Urinary bladder (tissue), 3 donors: ENCODE measurements at regions not wholly inside any gene's neighbourhood (a gene's known extent, or its start where the extent isn't known, plus 50 kb on each side); places are given as distances from the start of the nearest gene placed in this dataset.

Source experiments
- DNase-seq: peaks from one replicate; pipeline ENCODE4 v3.0.0-alpha.2; 2015; ENCODE audit errors: extremely low spot score
- H3K27ac ChIP-seq: one replicate; pipeline ENCODE4 v1.5.1; 2013; ENCODE audit warnings: low read depth, mild to moderate bottlenecking, moderate library complexity
- H3K36me3 ChIP-seq: one replicate; pipeline ENCODE4 v1.6.1; 2013; ENCODE audit warnings: mild to moderate bottlenecking, moderate library complexity; ENCODE audit not compliant: insufficient read depth
- H3K4me1 ChIP-seq: one replicate; pipeline ENCODE4 v1.6.1; 2013; ENCODE audit warnings: mild to moderate bottlenecking, moderate library complexity; ENCODE audit not compliant: insufficient read depth
- H3K4me3 ChIP-seq: one replicate; pipeline ENCODE4 v1.5.1; 2013; ENCODE audit warnings: low read depth, low read length
- WGBS: extraction: QIAGEN DNeasy Blood & Tissue Kit; methylation state at CpG from one replicate; pipeline ENCODE4 v1.1.7; 2013; 5-methylcytosine and 5-hydroxymethylcytosine counted together
- donor health status: healthy with polysubstance abuse.
- donor health status: healthy.

- H3K27ac ChIP-seq = no peak overlapping the region
Observed at GRCh38 chr13:59533561-59534555, 629.9 kb downstream of the DIAPH3 start.

DNA sequence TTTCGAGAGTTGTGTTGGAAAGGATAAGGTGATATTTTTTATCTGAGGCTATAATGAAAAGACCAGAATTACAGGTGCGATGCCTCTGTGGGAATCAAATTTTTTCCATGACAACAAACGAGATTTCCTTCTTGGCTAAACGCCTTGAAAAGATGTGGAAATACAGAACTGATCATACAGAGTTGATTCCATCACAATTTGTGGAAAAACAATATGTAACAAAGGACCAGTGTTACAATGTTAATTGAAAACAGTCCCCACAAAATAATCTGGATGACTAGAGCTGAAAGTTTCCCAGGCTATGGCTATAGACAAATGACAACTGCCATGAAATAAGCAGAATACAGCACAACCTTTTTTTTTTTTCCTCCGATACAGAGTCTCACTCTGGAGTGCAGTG lies 628.9 kb downstream of the DIAPH3 start:
- Histone ChIP-seq H3K27ac (no peak overlapping the region), H3K4me3 (no peak overlapping the region), H3K36me3 (no peaks in the 10 kb centered on the region), H3K4me1 (no peaks in the 10 kb centered on the region)
- no peak for DNase-seq
- 70% methylated on average over 5 of the region's 5 CpGs for WGBS

More at GRCh38 chr13:59533561-59534555, 629.9 kb downstream of the DIAPH3 start:
- H3K36me3 ChIP-seq = no peaks in the 10 kb centered on the region
- no peak for DNase-seq
- 83% methylated on average over 3 of the region's 3 CpGs for WGBS
- H3K4me3 ChIP-seq = no peak overlapping the region
- H3K4me1 ChIP-seq = no peaks in the 10 kb centered on the region

DNA sequence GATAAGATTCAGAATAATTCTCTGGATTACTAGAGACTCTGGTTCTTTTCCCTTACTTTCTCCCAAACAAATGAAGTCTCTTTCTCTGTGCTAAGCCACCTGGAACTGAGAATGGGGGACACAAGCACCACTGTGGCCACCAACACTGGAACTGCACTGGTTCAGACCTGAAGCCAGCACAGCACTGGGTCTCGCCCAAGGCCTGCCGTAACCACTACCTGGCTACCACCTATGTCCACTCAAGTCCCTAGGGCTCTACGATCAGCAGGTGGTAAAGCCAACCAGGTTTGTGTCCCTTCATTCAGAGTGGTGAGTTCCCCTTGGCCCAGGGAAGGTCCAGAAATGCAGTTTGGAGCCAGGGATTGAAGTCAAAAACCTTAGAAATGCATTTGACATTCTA lies 626.2 kb downstream of the DIAPH3 start:
- Histone ChIP-seq H3K4me1 (no peaks in the 10 kb centered on the region), H3K4me3 (no peak overlapping the region), H3K36me3 (no peaks in the 10 kb centered on the region), H3K27ac (no peak overlapping the region)
- 96% methylated on average over 3 of the region's 3 CpGs for WGBS
- no peak for DNase-seq

- no peak for DNase-seq
- Histone ChIP-seq H3K4me1 (no peaks in the 10 kb centered on the region), H3K4me3 (no peak overlapping the region), H3K36me3 (no peaks in the 10 kb centered on the region), H3K27ac (no peak overlapping the region)
- 50% methylated on average over 3 of the region's 3 CpGs for WGBS
Observed at GRCh38 chr13:59538512-59538911, 625.2 kb downstream of the DIAPH3 start.

- H3K27ac ChIP-seq = no peak overlapping the region
- H3K4me3 ChIP-seq = no peak overlapping the region
- H3K4me1 ChIP-seq = no peaks in the 10 kb centered on the region
- DNase-seq = no peak
- no peaks in the 10 kb centered on the region for H3K36me3 ChIP-seq
Observed at GRCh38 chr13:59542303-59542702, 621.4 kb downstream of the DIAPH3 start.

- H3K36me3 ChIP-seq = no peaks in the 10 kb centered on the region
- no peak overlapping the region for H3K4me3 ChIP-seq
- no peak for DNase-seq
- 92% methylated on average over 1 of the region's 1 CpG for WGBS
- H3K4me1 ChIP-seq = no peaks in the 10 kb centered on the region
- no peak overlapping the region for H3K27ac ChIP-seq
Observed at GRCh38 chr13:59543418-59543817, 620.3 kb downstream of the DIAPH3 start.

GRCh38 chr13:59545007-59545406 lies 618.7 kb downstream of the DIAPH3 start:
- no peak overlapping the region for H3K27ac ChIP-seq
- H3K4me3 ChIP-seq = no peak overlapping the region
- H3K4me1 ChIP-seq = no peaks in the 10 kb centered on the region
- DNase-seq = no peak
- H3K36me3 ChIP-seq = no peaks in the 10 kb centered on the region
- 87% methylated on average over 1 of the region's 1 CpG for WGBS

DNA sequence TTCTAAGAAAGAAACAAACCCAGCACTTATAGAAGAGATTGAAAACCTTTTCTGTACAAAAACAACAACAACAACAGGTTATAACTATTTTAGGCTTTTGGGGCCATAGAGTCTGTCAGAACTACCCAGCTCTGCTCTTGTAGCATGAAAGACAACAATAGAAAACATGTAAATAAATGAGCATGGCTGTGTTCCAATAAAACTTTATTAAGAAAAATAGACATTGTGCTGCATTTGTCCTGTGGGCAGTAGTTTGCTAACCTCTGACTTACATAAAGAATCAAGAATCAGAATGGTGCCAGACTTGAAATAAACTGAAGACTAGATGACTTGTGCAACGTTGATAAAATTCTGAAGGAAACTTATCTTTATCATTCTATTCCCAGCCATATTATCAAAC lies 617.5 kb downstream of the DIAPH3 start:
- H3K4me1 ChIP-seq = no peaks in the 10 kb centered on the region
- no peak for DNase-seq
- H3K36me3 ChIP-seq = no peaks in the 10 kb centered on the region
- H3K27ac ChIP-seq = no peak overlapping the region
- WGBS = 42% methylated on average over 1 of the region's 1 CpG
- H3K4me3 ChIP-seq = no peak overlapping the region

DNA sequence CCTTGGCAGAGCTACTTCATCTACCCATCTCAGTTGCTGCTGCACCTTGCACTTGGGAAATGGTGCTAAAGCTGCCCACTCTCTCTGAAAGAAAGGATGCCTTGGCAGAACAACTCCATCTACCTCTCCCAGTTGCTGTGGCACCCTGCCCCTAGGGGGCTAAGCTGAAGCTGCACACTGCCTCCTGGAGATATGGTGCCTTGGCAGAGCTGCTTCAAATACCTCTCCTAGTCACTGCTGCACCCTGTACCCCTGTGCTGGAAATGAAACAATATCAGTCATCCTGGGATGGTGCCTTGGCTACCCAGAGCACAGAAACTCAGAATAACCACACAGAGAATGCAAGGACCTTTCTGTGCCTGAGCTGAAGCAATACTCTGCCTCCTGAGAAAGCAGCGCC lies 615.8 kb downstream of the DIAPH3 start:
- H3K4me3 ChIP-seq = no peak overlapping the region
- H3K4me1 ChIP-seq = no peaks in the 10 kb centered on the region
- H3K36me3 ChIP-seq = no peaks in the 10 kb centered on the region
- no peak overlapping the region for H3K27ac ChIP-seq
- WGBS = 96% methylated on average over 1 of the region's 1 CpG
- no peak for DNase-seq

DNA sequence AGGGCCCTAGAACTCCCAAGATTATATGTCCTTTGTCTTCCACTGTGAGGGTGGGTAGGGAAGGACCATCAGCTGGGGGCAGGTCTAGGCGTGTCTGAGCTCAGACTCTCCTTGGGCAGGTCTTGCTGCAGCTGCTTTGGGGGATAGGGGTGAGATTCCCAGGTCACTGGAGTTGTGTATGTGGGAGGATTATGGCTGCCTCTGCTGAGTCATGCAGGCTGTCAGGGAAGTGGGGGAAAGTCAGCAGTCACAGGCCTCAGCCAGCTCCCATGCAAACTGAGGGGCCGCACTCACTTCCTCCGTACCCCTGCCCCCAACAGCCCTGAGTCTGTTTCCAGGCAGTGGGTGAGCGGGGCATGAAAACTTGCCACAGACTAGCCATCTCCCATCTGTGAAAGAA lies 600.8 kb downstream of the DIAPH3 start:
- no peaks in the 10 kb centered on the region for H3K36me3 ChIP-seq
- no peak for DNase-seq
- H3K4me3 ChIP-seq = no peak overlapping the region
- WGBS = 94% methylated on average over 4 of the region's 4 CpGs
- H3K27ac ChIP-seq = no peak overlapping the region
- no peaks in the 10 kb centered on the region for H3K4me1 ChIP-seq

DNA sequence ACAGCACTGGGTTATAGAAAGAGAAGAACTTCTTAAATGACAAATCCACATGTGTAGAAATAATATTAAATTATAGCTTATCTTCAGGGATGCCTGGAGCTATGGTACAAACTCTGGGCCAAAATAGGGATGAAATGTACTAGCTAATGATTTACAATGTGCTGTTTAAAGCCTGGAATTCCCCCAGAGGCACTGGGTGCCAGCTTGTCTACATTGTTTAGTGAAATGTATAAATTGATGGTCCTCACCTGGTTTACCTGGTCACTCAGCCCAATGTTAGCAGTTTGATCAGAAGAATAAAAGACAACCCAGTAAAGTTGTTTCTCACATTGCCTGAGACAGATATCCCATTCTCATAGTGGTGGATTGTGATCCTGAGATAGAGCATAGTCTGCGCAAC lies 597.2 kb downstream of the DIAPH3 start:
- H3K36me3 ChIP-seq = no peaks in the 10 kb centered on the region
- 97% methylated on average over 1 of the region's 1 CpG for WGBS
- no peak overlapping the region for H3K4me3 ChIP-seq
- no peaks in the 10 kb centered on the region for H3K4me1 ChIP-seq
- no peak for DNase-seq
- H3K27ac ChIP-seq = no peak overlapping the region

DNA sequence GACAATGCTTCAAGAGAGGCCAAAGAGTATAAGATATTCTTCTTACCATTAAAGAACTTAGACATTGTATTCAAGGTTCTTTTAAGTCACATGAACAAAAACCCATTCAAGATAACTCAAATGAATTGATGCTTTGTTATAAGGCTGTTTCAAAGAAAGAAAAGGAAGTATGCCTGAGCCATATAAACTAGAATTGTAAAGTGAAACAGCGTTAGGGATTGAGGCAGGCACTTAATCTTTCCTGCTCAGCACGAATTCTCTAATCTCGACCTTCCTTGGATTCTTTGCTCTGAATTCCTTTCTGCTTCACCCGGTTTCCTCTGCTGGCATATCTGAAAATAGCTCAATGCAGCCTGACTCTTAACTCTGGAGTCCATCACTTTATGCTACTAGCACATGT lies 595.4 kb downstream of the DIAPH3 start:
- Histone ChIP-seq H3K4me3 (no peak overlapping the region), H3K27ac (no peak overlapping the region), H3K36me3 (no peaks in the 10 kb centered on the region), H3K4me1 (no peaks in the 10 kb centered on the region)
- 50% methylated on average over 4 of the region's 4 CpGs for WGBS
- DNase-seq = no peak

DNA sequence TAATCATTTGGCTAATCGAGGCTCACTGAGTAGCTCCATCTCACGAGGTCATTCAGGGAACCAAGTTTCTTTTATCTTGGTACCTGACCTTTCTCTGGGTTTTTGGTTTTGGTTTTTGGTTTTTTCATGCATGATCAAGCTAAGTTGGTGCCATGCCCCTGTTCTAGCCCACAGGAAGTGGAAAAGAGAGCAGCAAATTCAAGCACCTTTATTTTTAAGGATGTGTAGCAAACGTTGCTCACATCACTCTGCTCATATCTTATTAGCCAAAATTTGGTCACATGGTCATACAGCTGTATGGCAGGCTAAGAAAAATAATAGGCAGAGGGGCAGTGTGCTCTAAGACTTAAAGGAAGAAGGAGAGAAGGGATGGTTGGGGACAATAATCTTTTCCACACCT lies 593.5 kb downstream of the DIAPH3 start:
- H3K4me3 ChIP-seq = no peak overlapping the region
- H3K36me3 ChIP-seq = no peaks in the 10 kb centered on the region
- no peaks in the 10 kb centered on the region for H3K4me1 ChIP-seq
- no peak overlapping the region for H3K27ac ChIP-seq
- no peak for DNase-seq
- 70% methylated on average over 3 of the region's 3 CpGs for WGBS

- H3K27ac ChIP-seq = no peak overlapping the region
- H3K4me3 ChIP-seq = no peak overlapping the region
- no peaks in the 10 kb centered on the region for H3K4me1 ChIP-seq
- no peaks in the 10 kb centered on the region for H3K36me3 ChIP-seq
- DNase-seq = no peak
- WGBS = 81% methylated on average over 2 of the region's 2 CpGs
Observed at GRCh38 chr13:59584101-59584500, 579.6 kb downstream of the DIAPH3 start.
